Daoy (cell line): ENCODE measurements at regions not wholly inside any gene's neighbourhood (a gene's known extent, or its start where the extent isn't known, plus 50 kb on each side); places are given as distances from the start of the nearest gene placed in this dataset.
"Not testable (repeated sequence)": the region's sequence is repeated elsewhere in the genome, so short reads cannot be mapped to it uniquely, and the experiment has no call there.

ENCODE experiments used
- DNase-seq: peaks from one replicate; pipeline ENCODE4 v3.0.0-alpha.2; 2015; ENCODE audit warnings: low read depth

DNA sequence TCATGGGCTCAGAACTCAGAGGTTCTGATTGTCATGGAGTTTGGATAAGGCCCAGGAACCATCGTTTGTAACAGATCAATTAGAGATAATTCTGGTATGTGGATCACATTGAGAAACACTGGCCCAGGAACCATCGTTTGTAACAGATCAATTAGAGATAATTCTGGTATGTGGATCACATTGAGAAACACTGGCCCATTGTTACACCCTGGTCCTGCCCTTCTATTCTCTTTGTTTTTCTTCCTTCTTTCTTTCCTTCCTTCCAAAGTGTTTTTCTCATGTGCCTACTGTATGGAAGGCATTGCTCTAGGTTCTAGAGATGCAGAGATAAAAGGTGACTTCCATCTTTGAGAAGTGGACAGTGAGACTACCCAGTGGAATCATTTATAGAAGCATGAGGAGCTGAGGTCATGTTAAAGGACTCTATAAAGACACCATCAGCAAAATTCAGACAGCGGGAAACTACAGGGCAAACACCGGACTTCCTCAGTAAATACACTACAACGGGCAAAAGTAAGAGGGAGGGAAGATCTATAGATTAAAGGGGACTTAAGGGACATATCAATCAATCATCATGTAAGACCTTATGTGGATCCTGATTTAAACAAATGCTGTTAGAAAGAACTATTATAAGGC is 153.8 kb downstream of the UNC5CL start:
- no peak for DNase-seq

DNA sequence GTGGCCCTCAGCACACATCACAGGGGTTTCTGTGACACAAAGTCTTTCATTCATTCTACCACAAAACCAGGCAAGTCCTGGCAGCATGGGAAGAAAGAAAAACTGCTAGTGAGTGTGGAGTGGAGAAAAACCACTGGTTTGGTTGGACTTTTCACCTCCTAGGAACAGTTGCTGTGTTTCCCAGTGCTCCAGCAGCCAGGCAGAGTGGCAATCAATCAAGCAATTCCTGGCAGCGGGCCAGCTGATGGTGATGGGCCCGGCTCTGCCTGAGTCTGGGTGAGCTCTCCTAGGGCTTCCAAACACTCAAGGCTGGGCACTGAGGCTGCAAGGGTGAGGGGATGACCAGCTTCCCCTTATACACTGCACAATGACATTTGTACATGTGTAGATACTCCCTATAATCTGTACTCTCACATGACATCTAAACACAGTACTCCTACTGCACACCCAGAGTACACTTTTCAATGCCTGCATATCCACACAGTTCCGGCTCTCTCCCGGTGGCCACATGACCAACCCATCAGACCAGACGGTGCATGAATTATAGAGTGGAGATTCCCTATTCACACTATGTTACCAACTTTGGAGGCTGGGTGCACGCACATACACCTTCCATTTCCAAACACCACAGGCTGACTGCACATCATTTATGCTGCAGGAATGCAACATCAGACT is 156.6 kb downstream of the UNC5CL start:
- no peak for DNase-seq

DNA sequence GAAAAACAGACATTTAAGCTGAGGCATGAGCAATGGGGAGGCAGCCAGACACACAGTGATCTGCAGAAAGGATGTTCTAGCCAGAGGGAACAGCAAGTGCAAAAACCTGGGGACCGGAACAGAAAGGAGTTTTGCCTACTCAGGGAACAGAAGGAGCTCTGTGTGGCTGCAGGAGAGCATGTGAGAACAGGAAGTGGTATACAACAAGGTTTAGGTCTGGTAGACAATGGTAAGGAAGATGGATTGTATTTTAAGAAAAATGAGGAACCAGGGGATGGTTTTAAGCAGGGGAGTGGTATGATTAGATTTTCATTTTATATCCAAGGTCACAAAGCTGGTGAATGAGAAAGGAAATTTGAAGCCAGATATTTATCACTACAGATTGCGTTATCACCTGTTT is 157.5 kb downstream of the UNC5CL start:
- DNase-seq, result no peak

DNA sequence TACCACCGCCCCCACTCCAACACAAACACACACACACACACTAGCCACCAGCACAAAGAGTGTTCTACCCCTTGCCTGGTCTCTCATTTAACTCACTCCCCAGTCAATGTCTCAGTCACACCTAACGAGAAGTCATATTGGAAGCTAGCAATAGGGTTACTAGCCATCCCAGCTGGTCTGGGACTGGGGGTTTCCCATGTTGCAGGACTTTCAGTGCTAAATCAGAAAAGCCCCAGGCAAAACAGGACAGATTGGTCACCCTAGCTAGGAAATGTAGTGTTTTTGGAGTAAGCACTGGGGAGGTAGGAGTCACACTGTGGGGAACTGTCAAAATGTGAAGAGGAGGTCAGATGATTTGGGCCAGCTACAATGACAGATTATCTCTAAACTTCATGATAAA is 158.1 kb downstream of the UNC5CL start:
- no peak for DNase-seq

DNA sequence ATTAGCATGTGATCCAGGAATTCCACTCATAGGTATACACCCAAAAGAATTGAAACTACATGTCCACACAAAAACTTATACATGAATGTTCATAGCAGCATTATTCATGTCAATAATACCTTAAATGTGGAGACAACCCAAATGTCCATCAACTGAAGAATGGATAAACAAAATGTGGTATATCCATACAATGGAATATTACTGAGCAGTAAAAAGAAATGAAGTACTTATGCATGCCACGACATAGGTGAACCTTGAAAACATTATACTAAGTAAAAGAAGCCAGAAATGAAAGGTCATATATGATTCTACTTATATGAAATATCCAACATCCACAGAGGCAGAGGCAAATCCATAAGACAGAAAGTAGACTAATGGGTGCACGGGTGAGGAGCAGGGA is 159.9 kb downstream of the UNC5CL start:
- DNase-seq, result no peak

DNA sequence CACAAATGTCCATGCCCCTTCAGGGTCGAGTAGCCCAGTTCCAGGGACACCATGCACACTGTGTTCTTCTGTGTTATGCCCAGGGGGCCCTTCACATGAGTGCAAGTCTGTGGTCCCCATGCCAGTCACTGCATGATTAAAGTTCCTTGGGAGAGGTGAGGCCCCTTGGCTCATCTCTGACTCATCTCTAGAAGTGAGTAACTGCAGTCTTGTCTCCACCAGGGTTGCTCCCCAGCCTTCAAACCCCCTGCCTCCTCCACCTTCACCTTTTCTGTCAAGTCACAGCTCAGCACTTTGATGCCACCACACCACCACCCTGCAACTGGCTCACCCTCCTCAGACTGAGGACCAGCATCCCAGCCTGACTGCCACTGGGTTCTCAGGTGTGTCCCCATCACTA is 161.7 kb downstream of the UNC5CL start:
- no peak for DNase-seq

DNA sequence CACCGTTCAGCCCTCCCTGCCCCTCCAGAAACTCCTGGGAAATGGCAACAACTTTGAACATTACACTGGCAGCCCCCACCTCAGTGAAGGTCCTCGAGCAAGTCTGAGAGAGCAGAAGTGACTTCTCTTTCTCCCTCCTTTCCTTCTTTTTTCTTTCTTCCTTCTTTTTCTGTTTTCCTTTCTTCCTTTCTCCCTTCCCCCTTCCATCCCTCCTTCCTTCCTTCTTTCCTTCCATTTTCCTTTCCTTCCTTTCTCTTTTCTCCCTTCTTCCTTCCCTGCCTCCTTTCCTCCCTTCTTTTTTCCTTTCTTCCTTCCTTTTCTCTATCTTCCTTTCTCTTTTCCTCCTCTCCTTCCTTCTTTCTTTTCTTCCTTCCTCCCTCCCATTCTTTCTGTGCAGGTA is 162.7 kb downstream of the UNC5CL start:
- no peak for DNase-seq

DNA sequence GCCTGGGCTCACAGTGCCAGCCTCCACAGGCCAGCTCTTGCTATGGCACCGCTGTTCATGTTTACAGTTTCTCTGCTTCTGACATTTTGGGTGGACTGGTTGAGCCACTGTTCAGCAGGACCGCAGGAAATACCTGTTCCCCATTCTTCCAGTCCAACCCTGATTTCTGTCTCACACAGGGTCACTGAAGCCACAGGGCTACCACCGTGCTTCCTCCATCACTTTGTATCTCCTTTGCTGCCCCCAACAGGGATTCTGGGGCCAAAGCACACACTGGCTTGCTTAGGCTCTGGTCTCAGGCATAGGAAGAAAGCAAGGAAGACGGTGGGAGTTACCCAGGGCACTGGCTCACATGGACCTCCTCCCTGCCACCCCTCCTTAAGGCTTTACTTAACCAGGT is 164.5 kb downstream of the UNC5CL start:
- no peak for DNase-seq

DNA sequence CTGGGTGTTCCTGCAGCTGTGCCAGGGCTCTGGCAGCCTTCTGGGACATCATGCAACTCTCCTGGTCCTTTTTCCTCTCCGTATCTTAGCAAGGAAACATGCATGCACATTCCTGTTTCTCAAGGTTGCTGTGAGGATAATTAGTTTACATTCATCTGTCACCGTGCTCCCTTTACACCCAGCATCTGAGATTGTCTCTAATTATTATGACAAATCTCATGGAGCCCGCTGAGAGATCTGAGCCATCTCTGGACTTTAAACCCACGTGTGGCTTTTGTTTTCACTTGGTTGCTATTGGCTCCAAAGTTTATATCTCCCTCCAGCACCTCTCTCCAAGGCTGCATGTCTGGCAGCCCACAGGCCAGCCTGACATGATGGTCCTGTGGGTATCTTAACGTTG is 167.6 kb downstream of the UNC5CL start:
- no peak for DNase-seq

DNA sequence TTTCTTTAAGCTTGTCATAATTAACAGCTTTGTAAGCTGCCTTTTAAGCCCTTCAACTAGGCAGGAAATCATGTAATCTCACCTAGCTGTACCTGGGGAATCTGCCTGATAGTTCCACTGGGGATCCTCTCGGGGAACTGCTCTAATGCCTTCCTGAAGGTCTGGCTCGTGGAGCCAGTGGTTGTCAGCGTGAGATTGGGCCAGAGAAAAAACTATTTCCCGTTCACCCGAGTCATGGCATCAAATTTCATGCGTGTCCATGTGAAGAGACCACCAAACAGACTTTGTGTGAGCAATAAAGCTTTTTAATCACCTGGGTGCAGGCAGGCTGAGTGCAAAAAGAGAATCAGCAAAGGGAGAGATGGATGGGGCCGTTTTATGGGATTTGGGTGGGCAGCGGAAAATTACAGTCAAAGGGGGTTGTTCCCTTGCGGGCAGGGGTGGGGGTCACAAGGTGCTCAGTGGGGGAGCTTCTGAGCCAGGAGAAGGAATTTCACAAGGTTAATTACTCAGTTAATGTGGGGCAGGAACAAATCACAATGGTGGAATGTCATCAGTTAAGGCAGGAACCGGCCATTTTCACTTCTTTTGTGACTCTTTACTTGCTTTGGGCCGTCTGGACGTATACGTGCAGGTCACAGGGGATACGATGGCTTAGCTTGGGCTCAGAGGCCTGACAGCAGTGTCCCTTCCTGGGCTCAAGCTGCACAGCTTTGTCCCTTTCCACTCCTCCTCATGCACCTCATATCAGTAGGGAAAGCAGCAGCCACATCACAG is 170.7 kb downstream of the UNC5CL start:
- DNase-seq, result not testable (repeated sequence)

DNA sequence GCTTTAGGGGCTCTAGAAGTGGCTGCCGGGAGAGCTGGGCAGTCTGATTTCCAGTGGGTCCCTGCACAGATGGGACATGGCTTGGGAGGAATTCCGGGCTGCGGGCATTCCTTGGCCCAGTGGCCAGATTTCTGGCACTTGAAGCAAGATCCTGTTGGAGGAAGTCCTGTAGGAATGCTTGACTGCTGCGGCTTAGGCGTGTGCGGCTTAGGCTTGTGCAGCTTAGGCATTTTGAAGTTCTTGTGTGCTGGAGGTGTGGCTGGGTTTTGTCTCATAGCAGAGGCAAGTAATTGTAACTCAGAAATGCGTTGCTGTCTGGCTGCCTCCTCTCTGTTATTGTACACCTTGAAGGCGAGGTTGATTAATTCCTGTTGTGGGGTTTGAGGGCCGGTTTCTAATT is 171.5 kb downstream of the UNC5CL start:
- DNase-seq, result not testable (repeated sequence)

DNA sequence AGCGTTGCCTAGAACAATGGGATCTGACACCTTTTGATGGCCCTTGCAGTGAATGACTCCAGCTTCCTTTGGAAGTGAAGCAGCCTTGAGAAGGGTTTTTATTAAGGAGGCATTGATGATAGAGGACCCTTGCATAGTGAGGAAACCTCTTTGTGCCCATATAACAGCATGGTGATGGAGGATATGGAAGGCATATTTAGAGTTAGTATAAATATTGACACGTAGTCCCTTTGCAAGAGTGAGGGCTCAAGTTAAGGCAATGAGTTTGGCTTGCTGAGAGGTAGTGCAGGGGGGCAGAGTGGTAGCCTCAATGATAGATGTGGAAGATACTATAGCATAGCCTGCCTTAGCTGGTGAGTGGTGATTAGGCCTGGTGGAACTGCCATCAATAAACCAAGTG is 173.8 kb downstream of the UNC5CL start:
- DNase-seq, result not testable (repeated sequence)

DNA sequence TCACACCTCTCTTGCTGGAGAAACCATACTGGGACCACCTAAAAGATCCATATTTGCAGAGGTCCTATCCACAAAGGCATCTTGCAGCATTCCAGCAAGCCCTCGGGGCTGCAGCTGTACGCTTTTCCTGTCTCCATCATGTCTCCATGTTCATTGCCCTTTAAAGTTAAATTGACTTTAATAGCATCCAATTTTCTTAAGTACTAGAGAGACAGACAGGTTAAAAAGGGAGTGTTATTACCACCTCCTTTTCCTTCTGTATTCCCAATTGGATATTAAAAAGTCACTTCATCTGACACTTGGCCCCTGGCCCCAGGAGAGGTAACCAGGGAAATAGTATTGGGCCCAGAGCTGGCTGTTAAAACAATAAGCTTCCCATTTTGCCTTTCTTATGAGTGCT is 178.6 kb downstream of the UNC5CL start:
- no peak for DNase-seq

DNA sequence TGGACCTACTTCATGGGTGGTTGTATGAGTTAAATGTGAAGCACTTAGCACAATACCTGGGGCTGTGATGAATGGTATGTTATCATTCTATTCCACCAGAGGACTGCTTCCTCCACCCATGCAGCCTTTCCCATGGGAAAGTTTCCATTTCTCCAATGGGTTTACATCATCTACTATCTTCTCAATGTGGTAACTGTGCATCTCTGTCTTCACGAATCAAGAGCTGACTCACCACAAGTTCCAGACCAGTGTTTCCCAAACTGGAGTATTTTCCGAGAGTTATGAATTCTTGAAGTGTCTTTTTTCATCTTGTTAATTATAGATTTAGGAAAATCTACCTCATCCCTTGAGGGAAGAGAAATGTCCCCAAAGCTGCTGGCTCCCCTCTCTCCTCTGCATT is 182.8 kb downstream of the UNC5CL start:
- DNase-seq, result no peak

DNA sequence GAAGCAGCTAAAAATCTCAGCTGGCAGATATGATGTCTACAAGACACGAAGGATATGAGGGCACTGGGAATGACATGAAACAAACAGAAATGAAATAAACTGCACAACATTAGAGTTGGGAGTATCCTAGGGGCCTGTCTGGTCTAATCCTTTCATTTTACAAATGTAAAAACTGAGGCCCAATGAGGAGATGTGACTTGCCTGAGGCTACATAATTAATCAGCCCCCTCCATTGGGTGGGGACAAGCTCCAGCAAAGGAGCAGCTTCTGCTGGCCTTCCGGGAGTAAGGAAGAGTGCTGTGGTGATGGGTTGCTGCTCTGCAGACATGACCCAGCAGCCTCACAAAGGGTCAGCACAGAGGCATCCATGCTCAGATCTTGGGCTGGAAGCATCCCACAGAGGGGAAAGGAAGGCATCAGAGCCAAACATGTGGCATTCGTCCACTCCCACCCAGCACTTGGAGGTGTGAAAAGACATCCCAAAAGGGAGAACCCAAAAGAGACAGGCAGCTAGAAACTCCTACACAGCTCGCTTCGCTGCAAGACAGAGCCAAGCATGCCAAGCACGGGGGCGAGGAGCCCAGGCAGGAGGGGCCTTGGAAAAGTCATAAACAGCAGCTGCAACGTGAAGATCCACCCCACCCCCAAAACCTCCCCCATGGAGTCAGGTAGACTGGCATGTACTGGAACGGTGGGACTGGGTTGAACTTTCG is 183.7 kb downstream of the UNC5CL start:
- DNase-seq, result no peak

DNA sequence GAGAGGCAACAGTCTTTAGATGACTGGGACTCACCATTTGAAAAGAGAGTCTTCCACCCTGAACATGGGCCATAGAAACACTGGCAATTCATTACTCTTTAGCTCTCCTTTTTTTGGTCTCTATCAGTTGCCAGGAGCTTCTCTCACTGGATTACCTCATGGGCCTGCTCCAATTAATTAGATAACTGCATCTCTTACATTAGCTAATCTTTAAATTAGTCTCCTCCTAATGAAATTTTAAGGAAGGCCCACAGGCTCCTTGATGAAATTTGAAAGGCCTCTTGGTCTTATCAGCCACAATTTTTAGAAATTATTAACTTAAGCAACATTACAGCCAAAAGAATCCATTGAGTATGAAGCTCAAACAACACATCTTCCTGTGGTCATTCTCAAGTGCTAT is 184.4 kb downstream of the UNC5CL start:
- DNase-seq, result no peak

DNA sequence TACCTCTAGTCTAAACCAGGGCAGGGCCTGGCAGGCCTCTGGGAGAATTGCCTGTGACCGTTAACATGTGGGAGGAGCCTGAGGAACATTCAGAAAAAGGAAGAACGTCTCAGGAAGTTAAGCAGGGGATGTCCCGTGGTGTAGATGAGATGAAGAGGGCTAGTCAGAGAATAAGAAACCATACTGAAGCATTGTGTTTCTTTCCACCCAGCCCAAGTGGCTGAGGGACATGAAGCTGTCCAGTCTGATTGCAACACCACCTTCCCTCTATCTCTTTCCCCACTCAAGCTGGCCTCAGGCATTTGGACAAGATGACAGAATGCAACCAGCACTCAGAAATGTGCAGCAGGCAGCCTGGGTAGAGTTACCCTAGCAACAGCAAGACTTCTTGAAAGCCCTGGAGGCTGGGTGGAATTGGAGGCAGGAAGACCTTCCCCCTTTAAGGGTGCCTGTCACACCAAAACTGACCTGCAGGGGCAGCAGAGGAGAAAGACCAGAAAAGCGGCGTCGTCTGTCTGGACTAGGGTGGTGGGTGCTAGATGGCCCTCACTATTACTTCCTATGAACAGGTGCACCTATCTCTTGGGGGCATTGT is 186.1 kb downstream of the UNC5CL start:
- peak; percentile 9 for DNase-seq

DNA sequence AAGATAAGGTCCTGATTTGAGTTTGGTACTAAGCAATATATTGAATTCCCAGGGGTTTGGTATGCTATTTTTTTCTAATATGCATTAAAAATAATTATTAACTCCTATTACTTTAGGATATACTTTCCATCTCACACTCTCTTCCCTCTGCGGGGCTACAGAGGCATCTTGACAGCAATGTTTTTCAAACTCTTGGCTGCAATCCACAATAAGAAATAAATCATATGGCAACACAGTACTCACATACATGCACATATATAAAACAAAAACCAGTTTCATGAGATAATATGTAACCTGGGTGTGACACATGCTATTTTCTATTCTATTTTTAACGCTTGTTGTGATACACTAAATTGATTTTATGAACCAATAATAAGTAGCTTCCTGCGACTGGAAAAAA is 189.5 kb downstream of the UNC5CL start:
- no peak for DNase-seq

DNA sequence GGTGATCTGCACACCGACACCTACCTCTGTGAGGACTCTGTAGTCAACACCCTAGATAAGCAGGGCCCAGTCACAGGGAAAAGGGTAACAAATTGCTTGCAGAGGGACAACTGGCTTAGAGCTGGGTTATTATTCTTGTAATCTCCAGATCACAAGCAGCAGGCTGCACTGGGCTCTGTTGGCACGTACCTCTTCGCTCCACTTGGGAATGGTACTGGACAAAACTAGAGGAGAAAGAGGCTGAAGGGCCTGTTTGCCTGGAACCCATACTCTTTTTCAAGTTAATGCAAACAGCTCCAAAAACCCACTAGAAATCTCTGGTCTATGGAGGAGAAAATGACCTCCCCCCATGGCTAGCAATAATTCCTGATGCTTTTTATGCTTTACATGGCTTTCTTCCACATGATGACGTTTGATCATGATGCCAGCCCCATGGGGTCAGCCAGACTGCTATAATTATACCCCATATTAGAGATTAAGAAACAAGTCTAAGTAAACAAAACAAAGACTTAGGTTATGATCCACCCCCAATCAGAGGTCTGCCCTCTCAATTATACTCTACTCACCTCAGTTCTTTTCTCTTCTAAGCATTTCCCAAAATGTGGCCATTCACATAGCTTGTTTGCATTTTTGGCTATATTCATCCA is 190.0 kb downstream of the UNC5CL start:
- DNase-seq, result no peak

DNA sequence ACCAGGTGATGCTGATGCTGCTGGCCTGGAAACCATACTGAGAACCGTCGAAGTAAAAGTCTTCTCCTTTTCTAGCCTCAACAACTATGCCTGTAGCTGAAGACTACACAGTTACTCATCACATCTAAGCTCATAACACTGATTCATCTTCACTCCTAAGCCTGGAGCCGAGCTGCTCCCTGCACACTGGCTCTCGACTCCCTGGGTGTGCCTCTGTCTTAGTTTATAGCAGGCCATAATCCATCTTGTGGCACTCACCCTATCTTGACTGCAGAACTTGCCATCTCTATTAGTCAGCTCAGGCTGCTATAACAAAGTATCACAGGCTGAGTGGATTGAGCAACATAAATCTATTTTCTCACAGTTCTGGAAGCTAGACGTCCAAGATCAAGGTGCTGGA is 191.0 kb downstream of the UNC5CL start:
- peak; percentile 17 for DNase-seq

DNA sequence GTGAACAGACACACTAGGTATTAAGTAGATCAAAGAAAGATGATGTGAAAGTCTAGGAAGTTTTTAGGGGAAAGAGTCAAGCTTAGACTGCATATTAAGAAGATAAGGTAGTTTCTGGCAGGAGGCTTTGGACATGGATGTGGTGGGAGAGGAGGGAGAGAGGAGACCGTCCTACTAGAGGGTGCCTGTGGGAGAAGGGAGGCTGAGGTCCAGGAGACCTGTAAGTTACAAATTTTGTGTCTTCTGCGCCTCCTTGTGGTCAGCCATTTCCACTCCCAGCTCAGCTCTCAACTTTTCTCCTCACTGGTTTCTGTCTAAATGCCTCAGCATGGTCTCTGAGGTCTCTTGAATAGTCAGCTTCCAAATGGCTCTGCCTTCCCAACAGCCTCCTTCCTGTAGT is 193.5 kb downstream of the UNC5CL start:
- peak; percentile 38 for DNase-seq

DNA sequence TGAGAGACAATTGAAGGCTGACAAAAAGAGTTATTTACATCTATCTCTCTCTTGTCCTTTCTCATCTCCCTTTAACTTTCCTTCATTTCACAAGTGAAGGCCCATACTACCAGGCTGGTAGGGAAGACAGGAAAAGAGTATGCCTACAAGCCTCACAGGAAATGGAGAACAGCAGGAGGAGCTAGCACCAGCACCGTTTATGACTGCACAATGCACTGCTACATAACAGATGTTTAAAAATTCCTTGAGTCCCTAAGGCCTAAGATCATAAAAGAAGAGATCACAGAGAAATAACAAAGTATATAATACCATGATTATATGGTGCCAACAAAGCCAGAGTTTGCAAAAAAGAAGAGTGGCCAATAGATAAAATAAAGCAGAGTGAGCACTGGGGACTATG is 194.8 kb downstream of the UNC5CL start:
- no peak for DNase-seq
